ENCODE measurements at regions not wholly inside any gene's neighbourhood (a gene's known extent, or its start where the extent isn't known, plus 50 kb on each side); places are given as distances from the start of the nearest gene placed in this dataset.

DNA sequence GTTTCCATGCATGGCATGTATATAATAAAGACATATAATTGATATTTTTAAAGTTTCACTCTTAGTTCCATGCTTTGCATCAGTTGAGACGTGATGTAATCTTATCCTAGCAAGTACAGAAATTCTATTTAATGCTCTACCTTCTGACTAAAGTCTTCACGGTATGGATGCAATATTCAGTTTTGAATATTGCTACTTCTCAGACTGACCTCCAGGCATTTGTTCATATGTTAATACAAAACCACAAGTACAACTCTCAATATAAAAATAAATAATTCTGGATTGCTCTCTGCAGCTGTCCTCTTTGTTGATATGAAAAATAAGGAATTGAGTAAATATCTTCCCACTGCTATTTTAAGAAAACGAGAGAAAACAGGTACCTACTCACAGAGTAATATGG lies 309.8 kb upstream of the HAND2 start:
- TF ChIP-seq, protein P1, sequence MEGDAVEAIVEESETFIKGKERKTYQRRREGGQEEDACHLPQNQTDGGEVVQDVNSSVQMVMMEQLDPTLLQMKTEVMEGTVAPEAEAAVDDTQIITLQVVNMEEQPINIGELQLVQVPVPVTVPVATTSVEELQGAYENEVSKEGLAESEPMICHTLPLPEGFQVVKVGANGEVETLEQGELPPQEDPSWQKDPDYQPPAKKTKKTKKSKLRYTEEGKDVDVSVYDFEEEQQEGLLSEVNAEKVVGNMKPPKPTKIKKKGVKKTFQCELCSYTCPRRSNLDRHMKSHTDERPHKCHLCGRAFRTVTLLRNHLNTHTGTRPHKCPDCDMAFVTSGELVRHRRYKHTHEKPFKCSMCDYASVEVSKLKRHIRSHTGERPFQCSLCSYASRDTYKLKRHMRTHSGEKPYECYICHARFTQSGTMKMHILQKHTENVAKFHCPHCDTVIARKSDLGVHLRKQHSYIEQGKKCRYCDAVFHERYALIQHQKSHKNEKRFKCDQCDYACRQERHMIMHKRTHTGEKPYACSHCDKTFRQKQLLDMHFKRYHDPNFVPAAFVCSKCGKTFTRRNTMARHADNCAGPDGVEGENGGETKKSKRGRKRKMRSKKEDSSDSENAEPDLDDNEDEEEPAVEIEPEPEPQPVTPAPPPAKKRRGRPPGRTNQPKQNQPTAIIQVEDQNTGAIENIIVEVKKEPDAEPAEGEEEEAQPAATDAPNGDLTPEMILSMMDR (IDR thresholded peaks at IDR 0.05), result no peak
- no peak for TF ChIP-seq POLR2A (IDR thresholded peaks at IDR 0.05)

Data from heart left ventricle (tissue), 13 donors.